ENCODE measurements at regions not wholly inside any gene's neighbourhood (a gene's known extent, or its start where the extent isn't known, plus 50 kb on each side); places are given as distances from the start of the nearest gene placed in this dataset.

GRCh38 chr15:96792216-96792615 is 461.7 kb downstream of the NR2F2 start:
- no peak for TF ChIP-seq CTCF (IDR thresholded peaks at IDR 0.05; ENCODE audit: low read depth, low read length, poor library complexity, severe bottlenecking)
- no peak for TF ChIP-seq EZH2phosphoT487 (IDR thresholded peaks at IDR 0.05; ENCODE audit: borderline replicate concordance, low read length)
